SK-N-SH (cell line): ENCODE measurements at regions not wholly inside any gene's neighbourhood (a gene's known extent, or its start where the extent isn't known, plus 50 kb on each side); places are given as distances from the start of the nearest gene placed in this dataset.

ENCODE experiments used
- CTCF ChIA-PET: fragments of 300-600, 350-600 bp; formaldehyde crosslinking; extraction: SDS; loops from one replicate; lab custom pipeline; 2021; lab: Yijun Ruan, JAX
- POLR2A ChIA-PET: fragments of 350-600 bp; sonication (Branson Sonifier 250); formaldehyde crosslinking; extraction: SDS; loops from one replicate; lab custom pipeline; 2020; ENCODE audit warnings: antibody characterized with exemption, inconsistent platforms; lab: Yijun Ruan, JAX
- DNase-seq: peaks from one replicate; pipeline ENCODE4 v3.0.0; 2012
- H2AFZ ChIP-seq: fragments of 200-600 bp; sonication (generic); 2 replicates; pipeline ENCODE4 v1.8.1; 2016; ENCODE audit warnings: antibody characterized with exemption, mild to moderate bottlenecking, low read depth
- H3F3A ChIP-seq: fragments of 200-600 bp; sonication (generic); replicated peaks from 2 replicates; pipeline ENCODE3; 2016; ENCODE audit warnings: antibody characterized with exemption, mild to moderate bottlenecking; ENCODE audit not compliant: insufficient read depth
- H3K27ac ChIP-seq, 2 experiments: fragments of 200-500 bp in 1 of 2; fragments of 200-600 bp in 1 of 2; sonication (Bioruptor generic) in 1 of 2; sonication (generic), shearing (Covaris generic) in 1 of 2; 2 replicates each; pipeline versions ENCODE4 v1.5.1 to v1.6.1; 2014 to 2016; ENCODE audit warnings: low read depth in 2 of 2, inconsistent platforms in 1 of 2, low read length in 1 of 2, mild to moderate bottlenecking in 1 of 2, mixed read lengths in 1 of 2
- H3K27me3 ChIP-seq: fragments of 200-600 bp; sonication (generic), shearing (Covaris generic); 2 replicates; pipeline ENCODE4 v1.6.1; 2016; ENCODE audit warnings: mixed run types; ENCODE audit not compliant: insufficient read depth
- H3K36me3 ChIP-seq, 2 experiments: fragments of 200-500 bp in 1 of 2; fragments of 200-600 bp in 1 of 2; sonication (Bioruptor generic) in 1 of 2; sonication (generic) in 1 of 2; replicated peaks in 1 of 2; 2 replicates each; pipeline versions ENCODE3 to v1.5.1; 2014 to 2016; ENCODE audit warnings: low read length in 1 of 2, mild to moderate bottlenecking in 1 of 2; ENCODE audit not compliant: insufficient read depth in 2 of 2, control insufficient read depth in 1 of 2
- H3K4me1 ChIP-seq, 2 experiments: fragments of 200-500 bp in 1 of 2; fragments of 200-600 bp in 1 of 2; sonication (Bioruptor generic) in 1 of 2; sonication (generic), shearing (Covaris generic) in 1 of 2; 2 replicates each; pipeline versions ENCODE4 v1.5.1 to v1.6.1; 2014 to 2016; ENCODE audit warnings: low read depth in 1 of 2, low read length in 1 of 2, mixed run types in 1 of 2; ENCODE audit not compliant: insufficient read depth in 2 of 2, control insufficient read depth in 1 of 2
- H3K4me2 ChIP-seq: fragments of 200-600 bp; sonication (generic), shearing (Covaris generic); 2 replicates; pipeline ENCODE4 v1.6.1; 2017; ENCODE audit warnings: mixed run types
- H3K4me3 ChIP-seq, 2 experiments: fragments of 200-500 bp in 1 of 2; fragments of 200-600 bp in 1 of 2; sonication (Bioruptor generic) in 1 of 2; sonication (generic), shearing (Covaris generic) in 1 of 2; 2 replicates each; pipeline versions ENCODE4 v1.5.1 to v1.8.1; 2014 to 2016; ENCODE audit warnings: low read depth in 2 of 2, inconsistent platforms in 1 of 2, low read length in 1 of 2, mild to moderate bottlenecking in 1 of 2, mixed read lengths in 1 of 2, moderate library complexity in 1 of 2
- H3K79me2 ChIP-seq: fragments of 200-600 bp; sonication (generic); 2 replicates; pipeline ENCODE4 v1.8.1; 2017; ENCODE audit warnings: mild to moderate bottlenecking; ENCODE audit not compliant: insufficient read depth
- H3K9ac ChIP-seq: fragments of 200-600 bp; sonication (generic); 2 replicates; pipeline ENCODE4 v1.6.1; 2017; ENCODE audit warnings: mixed run types
- H3K9me2 ChIP-seq: fragments of 200-600 bp; sonication (generic); 2 replicates; pipeline ENCODE4 v1.6.1; 2017; ENCODE audit warnings: mixed run types
- H3K9me3 ChIP-seq: fragments of 200-600 bp; sonication (generic); 2 replicates; pipeline ENCODE4 v1.6.1; 2017; ENCODE audit warnings: mixed run types, mild to moderate bottlenecking, moderate library complexity
- H4K20me1 ChIP-seq: fragments of 200-600 bp; sonication (generic); 2 replicates; pipeline ENCODE4 v1.6.1; 2017; ENCODE audit warnings: mild to moderate bottlenecking, mixed run types; ENCODE audit not compliant: insufficient read depth
- CHD2 ChIP-seq: fragments of 150-350 bp; IDR thresholded peaks from 2 replicates; pipeline ENCODE4 v1.6.1; 2018; ENCODE audit warnings: low read length; ENCODE audit not compliant: partially characterized antibody
- FOSL2 ChIP-seq: IDR thresholded peaks from 2 replicates; pipeline ENCODE4 v1.4.0; 2012; ENCODE audit warnings: low read depth, mild to moderate bottlenecking, moderate library complexity, borderline replicate concordance
- JUND ChIP-seq: IDR thresholded peaks from 2 replicates; pipeline ENCODE4 v1.4.0; 2012
- MEF2A ChIP-seq: IDR thresholded peaks from 2 replicates; pipeline ENCODE4 v1.4.0; 2012; ENCODE audit warnings: low read depth, borderline replicate concordance
- MXI1 ChIP-seq: IDR thresholded peaks from 2 replicates; pipeline ENCODE4 v1.6.1; 2012; ENCODE audit warnings: mild to moderate bottlenecking, low read depth, low read length, improper control_type of control experiment
- NFIC ChIP-seq: IDR thresholded peaks from 2 replicates; pipeline ENCODE4 v1.4.0; 2012; ENCODE audit warnings: borderline replicate concordance
- NRF1 ChIP-seq: IDR thresholded peaks from 2 replicates; pipeline ENCODE4 v1.6.1; 2012; ENCODE audit warnings: low read depth, mild to moderate bottlenecking, low read length
- PBX3 ChIP-seq: IDR thresholded peaks from 2 replicates; pipeline ENCODE4; 2012
- REST ChIP-seq: IDR thresholded peaks from 2 replicates; pipeline ENCODE4 v1.6.1; 2012; ENCODE audit warnings: mild to moderate bottlenecking, low read depth, low read length, moderate library complexity
- RFX5 ChIP-seq: IDR thresholded peaks from 2 replicates; pipeline ENCODE4 v1.6.1; 2012; ENCODE audit warnings: mild to moderate bottlenecking, improper control_type of control experiment, low read length
- SIN3A ChIP-seq: IDR thresholded peaks from 2 replicates; pipeline ENCODE4 v1.6.1; 2012; ENCODE audit warnings: low read depth, mild to moderate bottlenecking, low read length, moderate library complexity, borderline replicate concordance
- SMC3 ChIP-seq: IDR thresholded peaks from 2 replicates; pipeline ENCODE4 v1.6.1; 2012; ENCODE audit warnings: low read depth, low read length, improper control_type of control experiment
- TAF1 ChIP-seq: IDR thresholded peaks from 2 replicates; pipeline ENCODE4 v1.6.1; 2012; ENCODE audit warnings: low read depth, mild to moderate bottlenecking, low read length, moderate library complexity, borderline replicate concordance
- TEAD4 ChIP-seq: IDR thresholded peaks from 2 replicates; pipeline ENCODE4 v1.4.0; 2012; ENCODE audit warnings: mild to moderate bottlenecking, borderline replicate concordance; ENCODE audit not compliant: insufficient read depth
- USF1 ChIP-seq: IDR thresholded peaks from 2 replicates; pipeline ENCODE4 v1.4.0; 2012; ENCODE audit warnings: low read depth, borderline replicate concordance
- YY1 ChIP-seq: IDR thresholded peaks from 2 replicates; pipeline ENCODE4 v1.4.0; 2012; ENCODE audit warnings: low read depth, mild to moderate bottlenecking
- WGBS: methylation state at CpG from one replicate; pipeline ENCODE4 v1.1.6; 2017; ENCODE audit warnings: low lambda C conversion rate; 5-methylcytosine and 5-hydroxymethylcytosine counted together
- TF ChIP-seq, protein P1 (sequence below): fragments of 200-600 bp; sonication (generic); IDR thresholded peaks from 2 replicates; pipeline ENCODE4 v1.6.1; 2017; ENCODE audit warnings: antibody characterized with exemption, mild to moderate bottlenecking, moderate library complexity

- WGBS, result 20% methylated on average over 4 of the region's 4 CpGs
- H3K4me1 ChIP-seq, result no peaks in the 10 kb centered on the region
- H3F3A ChIP-seq, result no peaks in the 10 kb centered on the region
- H3K4me3 ChIP-seq, result no peak overlapping the region
- H3K27me3 ChIP-seq, result no peaks in the 10 kb centered on the region
- DNase-seq, result no peak
- POLR2A ChIA-PET, result no interaction called here
- CTCF ChIA-PET, result no interaction called here
- H2AFZ ChIP-seq, result no peak overlapping the region
- H3K79me2 ChIP-seq, result no peaks in the 10 kb centered on the region
- no peaks in the 10 kb centered on the region for H3K36me3 ChIP-seq
- no peak overlapping the region for H3K4me2 ChIP-seq
- H4K20me1 ChIP-seq, result no peaks in the 10 kb centered on the region
- H3K9me3 ChIP-seq, result no peaks in the 10 kb centered on the region
- H3K9ac ChIP-seq, result no peak overlapping the region
- TF ChIP-seq TAF1 (no peak), JUND (no peak), TEAD4 (no peak), REST (no peak), NRF1 (no peak), SMC3 (no peak), FOSL2 (no peak), CHD2 (no peak), MEF2A (no peak), SIN3A (no peak), RFX5 (no peak), USF1 (no peak), YY1 (no peak), PBX3 (no peak), MXI1 (no peak), NFIC (no peak)
- TF ChIP-seq, protein P1, sequence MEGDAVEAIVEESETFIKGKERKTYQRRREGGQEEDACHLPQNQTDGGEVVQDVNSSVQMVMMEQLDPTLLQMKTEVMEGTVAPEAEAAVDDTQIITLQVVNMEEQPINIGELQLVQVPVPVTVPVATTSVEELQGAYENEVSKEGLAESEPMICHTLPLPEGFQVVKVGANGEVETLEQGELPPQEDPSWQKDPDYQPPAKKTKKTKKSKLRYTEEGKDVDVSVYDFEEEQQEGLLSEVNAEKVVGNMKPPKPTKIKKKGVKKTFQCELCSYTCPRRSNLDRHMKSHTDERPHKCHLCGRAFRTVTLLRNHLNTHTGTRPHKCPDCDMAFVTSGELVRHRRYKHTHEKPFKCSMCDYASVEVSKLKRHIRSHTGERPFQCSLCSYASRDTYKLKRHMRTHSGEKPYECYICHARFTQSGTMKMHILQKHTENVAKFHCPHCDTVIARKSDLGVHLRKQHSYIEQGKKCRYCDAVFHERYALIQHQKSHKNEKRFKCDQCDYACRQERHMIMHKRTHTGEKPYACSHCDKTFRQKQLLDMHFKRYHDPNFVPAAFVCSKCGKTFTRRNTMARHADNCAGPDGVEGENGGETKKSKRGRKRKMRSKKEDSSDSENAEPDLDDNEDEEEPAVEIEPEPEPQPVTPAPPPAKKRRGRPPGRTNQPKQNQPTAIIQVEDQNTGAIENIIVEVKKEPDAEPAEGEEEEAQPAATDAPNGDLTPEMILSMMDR, result no peak
- no peaks in the 10 kb centered on the region for H3K9me2 ChIP-seq
- H3K27ac ChIP-seq, result no peak overlapping the region
These were observed 222.5 kb upstream of the SNX19 start for GRCh38 chr11:131138731-131139130.
